Right renal pelvis (tissue), 4 donors: ENCODE measurements at regions not wholly inside any gene's neighbourhood (a gene's known extent, or its start where the extent isn't known, plus 50 kb on each side); places are given as distances from the start of the nearest gene placed in this dataset.
"Not testable (repeated sequence)": the region's sequence is repeated elsewhere in the genome, so short reads cannot be mapped to it uniquely, and the experiment has no call there.

Experiments used
- DNase-seq, 4 donors: peaks; one replicate each; pipeline ENCODE4 v3.0.0-alpha.2; 2013; ENCODE audit warnings: low read depth in 4 of 4, low spot score in 3 of 4, missing footprints in 1 of 4

DNA sequence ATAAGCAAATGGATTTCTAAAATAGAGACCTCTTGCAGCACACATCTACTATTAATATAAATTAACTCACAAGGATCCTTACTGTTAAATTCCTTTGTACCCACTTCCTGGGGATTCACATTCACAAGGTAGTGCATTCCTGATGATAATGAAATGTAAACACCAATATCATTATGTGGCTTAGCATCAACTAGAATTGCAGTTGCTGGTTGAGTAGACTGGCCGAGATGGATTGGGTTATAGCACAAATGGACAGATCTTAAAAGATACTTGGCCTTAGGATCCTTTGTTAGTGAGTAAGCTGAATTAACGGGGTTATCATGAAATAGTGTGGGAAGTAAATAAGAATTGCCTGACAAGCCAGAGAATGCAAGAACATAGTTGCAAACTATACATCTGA lies 369.1 kb downstream of the AEBP2 start:
- no peak for DNase-seq

DNA sequence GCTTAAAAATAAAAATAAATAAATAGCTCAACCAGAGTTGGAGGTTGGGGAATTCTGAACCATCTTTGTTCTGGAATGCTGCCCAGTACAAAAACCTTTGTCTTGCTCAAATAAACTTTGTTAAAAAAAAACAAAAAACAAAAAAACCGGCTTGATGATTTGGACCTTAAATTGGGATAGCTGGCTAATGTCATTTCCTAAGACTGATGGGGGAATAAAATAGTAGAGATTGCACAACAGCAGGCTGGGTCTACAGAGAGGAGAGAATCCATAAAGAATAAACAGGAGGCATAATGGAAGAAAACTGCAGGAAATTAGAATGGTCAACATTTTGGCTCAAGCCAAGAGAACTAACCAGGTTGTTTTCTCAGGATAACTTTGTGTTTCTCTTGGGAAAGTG lies 370.9 kb downstream of the AEBP2 start:
- no peak for DNase-seq

- no peak for DNase-seq
Observed at GRCh38 chr12:19811922-19812321, 372.6 kb downstream of the AEBP2 start.

DNA sequence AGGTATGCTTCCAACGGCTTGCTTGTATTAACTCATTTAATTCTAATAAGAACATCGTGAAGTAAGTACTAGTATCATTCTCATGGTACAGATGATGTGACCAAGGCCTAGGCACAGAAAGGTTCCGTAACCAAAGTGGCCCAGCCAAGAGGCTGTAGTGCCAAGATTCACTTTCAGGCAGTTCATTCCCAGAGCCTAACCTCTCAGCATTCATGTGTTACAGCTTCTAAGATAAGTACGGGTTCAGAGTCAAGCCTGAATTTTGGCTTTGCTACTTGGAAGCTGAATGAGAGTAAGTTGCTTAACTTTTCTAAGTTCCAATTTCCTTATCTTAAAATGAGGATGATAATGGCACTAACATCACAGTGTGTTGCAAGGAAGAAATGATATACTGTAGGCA lies 379.9 kb downstream of the AEBP2 start:
- no peak for DNase-seq

GRCh38 chr12:19822476-19822875 lies 383.2 kb downstream of the AEBP2 start:
- no peak for DNase-seq

DNA sequence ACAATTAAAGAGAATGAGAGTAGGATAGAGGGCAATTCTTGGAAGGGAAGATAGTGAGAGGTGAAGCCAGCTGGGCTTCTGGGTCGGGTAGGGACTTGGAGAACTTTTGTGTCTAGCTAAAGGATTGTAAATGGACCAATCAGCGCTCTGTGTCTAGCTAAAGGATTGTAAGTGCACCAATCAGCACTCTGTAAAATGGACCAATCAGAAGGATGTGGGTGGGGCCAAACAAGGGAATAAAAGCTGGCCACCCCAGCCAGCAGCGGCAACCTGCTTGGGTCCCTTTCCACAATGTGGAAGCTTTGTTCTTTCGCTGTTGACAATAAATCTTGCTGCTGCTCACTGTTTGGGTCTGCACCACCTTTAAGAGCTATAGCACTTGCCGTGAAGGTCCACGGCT lies 384.0 kb downstream of the AEBP2 start:
- not testable (repeated sequence) for DNase-seq

- DNase-seq, result no peak
Observed at GRCh38 chr12:19826980-19827550, 387.8 kb downstream of the AEBP2 start.

DNA sequence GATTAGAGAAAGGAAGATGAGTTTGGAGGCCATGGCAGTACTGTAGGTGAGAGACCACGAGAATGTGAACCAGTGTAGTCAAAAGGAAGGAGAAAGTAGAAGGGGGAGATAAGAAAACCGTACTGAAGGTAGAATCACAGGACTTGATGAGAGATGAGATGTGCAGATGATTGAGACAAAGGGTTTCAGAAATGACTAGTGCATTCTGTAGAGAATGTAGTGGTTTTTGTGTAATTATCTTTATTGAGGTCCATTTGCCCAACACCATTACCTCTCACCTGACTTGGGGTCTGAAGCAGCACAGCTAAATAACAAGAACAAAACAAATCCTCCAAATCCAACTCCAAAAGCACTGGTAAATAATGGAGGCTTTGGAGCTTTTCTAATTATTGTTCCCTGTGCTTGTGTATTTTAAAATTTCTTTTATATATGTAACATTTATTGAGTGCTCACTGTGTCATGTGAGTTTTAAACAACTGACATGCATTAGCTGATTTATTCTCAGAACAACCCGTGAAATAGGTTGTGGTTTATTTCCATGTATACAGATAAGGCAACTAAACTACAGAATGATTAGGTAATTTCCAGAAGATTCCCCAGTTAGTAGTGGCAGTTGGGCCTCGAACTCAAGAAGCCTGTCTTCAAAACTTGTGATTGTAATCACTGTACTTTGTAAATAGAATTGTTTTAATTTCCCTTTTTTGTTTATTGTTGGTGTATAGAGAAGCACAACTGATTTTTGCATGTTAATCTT lies 390.0 kb downstream of the AEBP2 start:
- DNase-seq, result no peak

DNA sequence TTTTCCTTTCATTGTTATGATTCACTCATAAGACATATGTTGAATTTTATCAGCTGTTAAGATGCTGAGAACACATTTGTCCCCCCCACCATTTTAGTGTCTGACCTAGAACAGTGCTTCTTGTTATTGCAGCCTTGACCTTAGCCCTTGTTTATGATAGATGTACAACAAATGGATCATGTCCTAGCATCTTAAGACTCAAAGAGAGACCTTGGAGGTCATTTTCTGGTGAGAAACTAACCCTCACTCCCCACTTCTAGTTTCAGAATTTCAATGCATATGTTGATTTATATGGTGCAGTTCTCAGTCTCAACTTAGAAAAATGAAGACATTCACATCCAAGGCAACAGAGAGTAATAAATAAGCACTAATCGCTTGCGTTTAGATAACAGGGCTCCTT lies 391.2 kb downstream of the AEBP2 start:
- peak in 3 of 4 donors; percentile 38 to 48 (median 46) for DNase-seq

DNA sequence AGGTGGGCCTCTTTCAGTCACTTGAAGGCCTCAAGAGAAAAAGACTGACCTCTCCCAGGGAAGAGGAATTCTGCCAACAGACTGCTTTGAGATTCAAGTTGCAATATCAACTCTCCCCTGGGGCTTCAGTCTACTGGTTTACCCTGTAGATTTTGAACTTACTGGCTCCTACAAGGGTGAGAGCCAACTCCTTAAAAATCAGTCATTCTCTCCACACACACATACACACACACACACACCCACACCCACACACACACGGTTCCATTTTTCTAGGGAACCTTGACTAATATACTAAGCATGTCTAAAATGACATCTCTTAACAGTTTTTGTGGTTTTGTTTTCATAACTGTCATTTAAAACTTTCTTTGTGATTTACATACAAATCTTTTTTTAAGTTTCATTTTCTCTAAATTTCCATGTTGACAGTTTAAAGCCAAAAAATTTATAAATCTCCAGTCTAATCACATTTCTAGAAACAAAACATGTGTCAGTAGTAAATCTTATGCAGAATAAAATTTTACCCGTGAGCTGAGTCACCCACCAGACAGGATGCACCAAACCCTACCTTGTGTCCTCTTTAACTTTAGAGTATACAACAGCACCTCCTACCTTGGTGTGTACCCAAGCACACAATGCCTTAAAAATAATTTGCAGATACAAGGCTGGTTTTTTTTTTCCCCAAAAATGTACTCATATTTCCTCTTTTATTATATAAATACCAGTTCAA lies 394.6 kb downstream of the AEBP2 start:
- DNase-seq, result no peak

- no peak for DNase-seq
Observed at GRCh38 chr12:19834592-19834991, 395.3 kb downstream of the AEBP2 start.

GRCh38 chr12:19836056-19836455 lies 396.8 kb downstream of the AEBP2 start:
- no peak for DNase-seq

- DNase-seq, result no peak
Observed at GRCh38 chr12:19836456-19836855, 397.2 kb downstream of the AEBP2 start.

DNA sequence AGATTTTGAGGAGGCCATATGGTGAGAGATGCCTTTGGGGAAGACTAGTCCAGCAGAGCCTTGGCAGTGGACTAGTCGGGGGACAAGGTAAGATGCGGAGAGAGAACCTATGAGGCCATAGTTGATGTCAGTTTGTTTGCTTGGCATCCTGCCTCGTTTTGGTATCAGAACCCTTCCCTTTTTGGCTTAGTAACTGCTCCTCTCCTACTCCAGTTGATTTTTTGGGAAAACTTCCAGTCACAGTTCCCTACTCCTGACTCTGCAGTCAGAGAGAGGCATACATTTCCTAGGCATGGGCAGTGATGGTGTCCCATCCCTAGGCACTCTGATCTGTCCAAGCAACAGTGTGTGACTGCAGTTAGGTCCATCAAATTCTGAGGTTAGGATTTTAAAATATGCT lies 398.3 kb downstream of the AEBP2 start:
- DNase-seq, result no peak

DNA sequence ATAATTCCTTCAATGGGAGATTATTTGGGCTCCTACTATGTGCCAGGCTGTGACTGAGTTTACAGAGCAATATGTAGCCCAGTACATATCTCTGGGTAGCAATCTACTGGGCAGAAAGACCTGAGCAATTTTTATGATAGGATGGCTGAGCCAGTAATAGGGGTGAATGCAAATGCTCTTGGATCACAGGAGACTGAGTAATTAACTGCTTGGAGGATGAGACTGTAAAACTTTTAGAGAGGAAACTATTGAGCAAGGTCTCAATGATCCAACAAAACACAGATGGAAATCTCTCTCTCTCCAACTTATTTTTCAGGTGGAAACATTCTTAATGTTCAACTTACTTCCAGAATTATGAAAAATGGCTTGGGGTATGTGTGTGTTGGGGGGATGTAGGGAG lies 402.2 kb downstream of the AEBP2 start:
- DNase-seq, result no peak

DNA sequence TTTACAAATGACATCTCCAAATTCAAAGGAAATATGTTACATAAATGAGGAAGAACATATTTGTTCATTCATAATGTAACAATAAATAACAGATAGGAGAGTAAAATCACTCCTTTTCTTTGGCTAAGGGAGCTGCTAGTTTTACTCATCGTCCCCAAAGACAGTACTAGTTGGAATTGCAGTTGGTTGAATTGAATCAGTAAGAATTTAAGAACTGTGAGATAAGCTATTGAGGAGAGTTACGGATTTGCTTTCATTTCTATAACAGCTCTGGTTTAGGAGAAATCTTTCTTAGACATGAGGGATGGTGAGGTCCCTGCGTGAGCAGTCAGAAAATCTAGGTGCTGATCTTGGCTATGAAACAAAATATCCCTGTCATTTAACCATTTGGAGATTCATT lies 402.8 kb downstream of the AEBP2 start:
- DNase-seq, result no peak

DNA sequence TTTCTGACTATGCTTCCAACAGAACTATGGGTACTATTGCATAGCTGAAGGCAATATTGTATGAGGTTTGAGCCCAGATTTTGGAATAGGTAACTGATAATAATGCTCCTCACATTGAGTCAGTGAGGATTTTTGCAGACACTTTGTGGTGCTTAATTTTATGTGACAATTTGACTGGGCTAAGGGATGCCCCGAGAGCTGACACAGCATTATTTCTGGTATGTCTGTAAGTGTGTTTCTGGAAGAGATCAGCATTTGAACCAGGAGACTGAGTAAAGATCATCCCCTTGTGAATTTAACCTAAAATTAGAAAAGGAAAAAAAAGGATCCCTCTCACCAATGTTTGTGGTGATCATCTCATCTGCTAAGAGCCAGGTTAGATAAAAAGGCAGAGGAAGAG lies 404.9 kb downstream of the AEBP2 start:
- no peak for DNase-seq

- DNase-seq, result no peak
Observed at GRCh38 chr12:19846574-19846973, 407.3 kb downstream of the AEBP2 start.

- peak in 3 of 4 donors; percentile 43 to 71 (median 47) for DNase-seq
Observed at GRCh38 chr12:19847294-19848059, 408.2 kb downstream of the AEBP2 start.

GRCh38 chr12:19848421-19848820 lies 409.1 kb downstream of the AEBP2 start:
- DNase-seq, result no peak

DNA sequence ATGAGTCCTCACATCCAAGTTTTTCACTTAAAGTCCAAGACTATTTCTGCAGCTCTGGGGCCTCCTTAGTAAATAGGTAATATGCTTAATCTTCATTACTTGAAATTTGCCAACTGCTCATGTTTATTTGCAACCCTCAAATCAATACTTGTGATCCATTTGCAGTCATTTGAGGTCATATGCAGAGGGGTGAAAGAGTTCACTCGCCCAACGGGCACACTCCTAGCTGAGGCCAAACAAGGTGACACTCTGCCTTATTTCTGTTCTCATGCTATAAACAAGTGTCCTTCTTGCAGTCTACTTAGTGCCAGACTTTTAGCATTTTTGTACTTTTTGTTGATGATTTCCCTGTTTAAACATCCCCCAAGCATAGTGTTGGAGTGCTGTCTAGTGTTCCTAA lies 409.9 kb downstream of the AEBP2 start:
- no peak for DNase-seq
